HG02970 (cell line): ENCODE measurements at regions not wholly inside any gene's neighbourhood (a gene's known extent, or its start where the extent isn't known, plus 50 kb on each side); places are given as distances from the start of the nearest gene placed in this dataset.

Experiments used
- ATAC-seq: cut with Tn5 transposase; IDR thresholded peaks from one replicate; pipeline ENCODE4 v1.9.1; 2021; ENCODE audit warnings: mild to moderate bottlenecking, moderate library complexity, moderate number of reproducible peaks; ENCODE audit not compliant: unreplicated experiment, low FRiP score

DNA sequence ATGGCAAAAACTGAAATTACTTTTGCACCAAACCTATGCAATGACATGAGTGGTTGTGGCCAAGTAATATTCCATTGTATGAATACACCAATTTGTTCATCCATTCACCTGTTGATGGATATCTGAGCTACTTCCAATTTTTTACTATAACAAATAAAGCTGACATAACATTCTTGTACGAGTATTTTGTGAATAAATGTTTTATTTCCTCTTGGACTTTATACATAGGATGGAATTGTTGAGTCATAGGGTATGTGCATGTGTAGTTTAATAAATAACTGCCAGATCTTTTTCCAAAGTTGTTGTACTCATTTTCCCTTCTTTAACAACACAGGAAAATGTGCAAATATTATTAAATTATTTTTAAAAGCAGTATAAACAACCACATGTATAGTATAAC, 146.1 kb upstream of the ZNF462 start:
- ATAC-seq = no peak

DNA sequence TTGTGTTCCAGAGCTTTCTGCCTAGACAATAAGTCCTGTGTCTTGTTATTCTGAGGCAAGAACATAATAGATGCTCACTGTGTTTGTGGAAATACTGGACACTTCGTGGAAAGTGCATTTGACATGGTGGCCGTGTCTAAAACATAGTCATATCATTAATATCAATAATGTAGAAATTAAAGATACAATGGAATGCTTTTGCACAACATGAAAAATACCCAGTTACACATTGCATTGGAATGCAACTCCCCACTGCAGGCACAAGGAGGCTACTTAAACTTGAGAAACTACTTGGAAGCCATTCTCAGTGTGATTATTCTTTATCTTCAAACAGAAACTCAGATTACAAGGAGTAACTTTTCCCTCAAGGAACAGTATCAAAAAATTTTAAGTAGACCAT, 145.3 kb upstream of the ZNF462 start:
- no peak for ATAC-seq

DNA sequence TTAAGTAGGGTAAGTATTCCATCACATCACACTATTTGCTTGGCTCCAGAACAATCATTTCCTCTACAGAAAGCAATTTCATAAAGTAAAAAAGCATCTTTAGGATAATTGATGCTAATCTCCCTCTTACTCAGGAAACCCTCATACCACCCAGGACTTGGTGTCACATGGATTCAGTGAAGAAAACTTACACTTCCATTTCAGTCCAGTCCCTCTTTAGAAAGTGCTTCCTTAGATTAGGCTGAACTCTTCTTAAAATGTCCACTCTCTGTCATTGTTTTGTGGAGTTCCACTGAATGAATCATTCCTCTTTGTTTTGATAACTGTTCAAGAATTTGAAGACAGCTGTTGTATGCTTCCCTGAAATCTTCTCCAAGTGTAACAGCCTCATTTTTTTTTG, 144.0 kb upstream of the ZNF462 start:
- ATAC-seq = no peak

DNA sequence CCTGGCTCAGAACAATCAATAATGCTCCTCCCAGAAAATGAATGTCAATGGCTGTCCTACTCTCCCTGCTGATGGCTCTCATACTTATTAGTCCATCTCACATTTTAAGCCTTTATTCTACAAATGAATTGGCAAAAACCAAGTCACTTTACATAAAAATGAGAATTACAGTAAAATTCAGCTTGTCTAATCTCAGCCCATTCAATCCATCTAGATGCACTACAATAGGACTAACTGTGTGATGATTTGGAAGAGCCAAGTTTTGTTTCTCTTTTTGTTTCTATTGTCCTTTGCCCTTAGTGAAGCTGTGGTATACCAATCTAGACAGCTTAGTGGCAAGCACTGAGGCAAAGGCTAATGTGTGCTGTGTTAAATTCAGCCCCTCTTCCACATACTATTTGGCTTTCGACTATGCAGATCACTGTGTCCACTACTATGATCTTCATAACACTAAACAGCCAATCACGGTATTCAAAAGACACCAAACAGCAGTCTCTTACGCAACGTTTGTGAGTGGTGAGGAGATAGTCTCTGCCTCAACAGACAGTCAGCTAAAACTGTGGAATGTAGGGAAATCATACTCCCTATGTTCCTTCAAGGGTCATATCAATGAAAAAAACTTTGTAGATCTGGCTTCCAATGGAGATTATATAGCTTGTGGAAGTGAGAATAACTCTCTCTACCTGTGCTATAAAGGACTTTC, 140.8 kb upstream of the ZNF462 start:
- ATAC-seq = no peak

DNA sequence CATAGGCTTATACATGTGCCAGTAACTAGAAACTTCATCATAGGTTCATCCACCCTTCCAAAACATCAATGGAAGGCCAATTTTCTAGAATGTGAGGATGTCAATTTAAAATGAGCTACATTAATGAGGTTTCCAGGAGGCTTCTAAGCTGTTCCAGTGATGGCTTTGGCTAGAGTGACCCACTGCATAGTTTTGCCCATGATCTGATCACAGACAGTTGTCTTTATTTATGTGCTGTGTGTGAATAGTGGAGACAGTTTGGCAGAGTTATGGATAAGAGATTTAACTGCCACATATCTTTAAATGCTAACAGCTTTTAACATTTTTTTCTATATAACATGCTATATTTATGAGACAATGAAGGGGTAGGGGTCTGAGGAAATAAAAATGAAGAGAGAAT, 139.0 kb upstream of the ZNF462 start:
- ATAC-seq = no peak

DNA sequence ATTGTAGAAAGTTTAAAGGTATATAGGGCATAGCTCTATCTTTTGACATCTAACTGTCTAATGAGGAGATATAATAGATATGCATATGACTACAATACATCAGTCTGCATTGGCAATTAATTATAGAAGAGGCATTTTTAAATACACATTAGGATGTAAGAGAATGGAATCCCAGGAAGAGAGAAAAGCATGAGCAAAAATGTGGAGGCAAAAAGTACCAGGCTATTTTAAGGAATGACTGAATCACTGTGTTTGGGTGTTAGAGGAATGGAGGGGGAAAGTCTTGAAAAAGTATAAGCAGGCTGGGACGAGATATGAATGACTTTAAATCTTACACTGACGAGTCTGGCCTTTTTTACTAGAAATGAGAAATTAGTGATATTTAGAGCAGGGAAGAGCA, 138.4 kb upstream of the ZNF462 start:
- no peak for ATAC-seq

DNA sequence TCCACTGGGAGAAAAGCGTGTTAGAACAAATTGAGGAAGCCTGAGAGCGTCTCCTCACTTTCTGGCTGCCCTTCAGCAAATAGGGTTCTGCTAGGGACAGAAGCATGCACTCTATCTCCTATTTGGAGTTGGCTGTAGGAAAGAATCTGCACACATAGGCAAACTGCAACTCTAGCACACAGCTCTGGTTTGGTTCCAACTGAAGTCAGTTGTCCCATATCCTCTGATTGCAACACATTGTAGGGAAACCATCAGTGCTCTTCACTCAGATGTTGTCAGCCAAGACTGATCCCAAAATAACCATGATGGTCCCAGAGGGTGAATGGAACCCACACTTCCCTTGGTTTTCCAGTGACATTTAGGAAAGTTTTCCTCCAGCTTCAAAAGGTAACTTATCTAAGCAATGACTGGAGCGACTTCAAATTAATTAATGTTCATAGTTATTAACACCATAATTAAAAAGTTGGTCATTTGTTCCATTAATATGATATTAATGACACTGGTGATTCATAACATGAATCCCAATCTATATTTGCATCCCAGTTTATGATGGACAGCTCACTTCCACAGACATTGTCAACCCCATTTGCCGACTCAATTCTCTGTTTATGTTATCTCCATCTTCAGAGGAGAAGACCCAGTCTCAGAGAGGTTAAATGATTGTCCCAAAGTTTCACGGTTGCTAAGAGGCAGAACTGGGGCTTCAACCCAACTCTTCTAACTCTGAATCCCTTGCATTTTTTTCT, 136.7 kb upstream of the ZNF462 start:
- ATAC-seq = no peak

DNA sequence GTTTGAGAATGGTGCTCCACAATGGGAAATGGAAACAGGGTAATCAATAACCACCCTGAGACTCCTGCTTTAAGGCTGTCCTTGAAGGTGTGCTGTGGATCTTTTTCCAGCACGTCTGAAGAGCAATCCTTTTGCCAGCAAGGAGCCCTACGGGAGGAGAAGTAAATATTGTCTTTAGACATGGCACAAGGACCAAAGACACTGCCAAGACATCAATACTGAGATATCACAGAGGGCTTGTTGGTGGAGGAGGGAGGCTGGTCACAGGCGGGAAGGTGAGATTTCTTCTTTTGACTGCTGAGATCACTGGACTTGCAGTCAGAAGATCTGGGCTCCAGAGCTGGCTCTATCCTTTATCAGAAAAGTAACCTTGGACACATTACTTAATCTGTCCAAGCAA, 135.0 kb upstream of the ZNF462 start:
- no peak for ATAC-seq

DNA sequence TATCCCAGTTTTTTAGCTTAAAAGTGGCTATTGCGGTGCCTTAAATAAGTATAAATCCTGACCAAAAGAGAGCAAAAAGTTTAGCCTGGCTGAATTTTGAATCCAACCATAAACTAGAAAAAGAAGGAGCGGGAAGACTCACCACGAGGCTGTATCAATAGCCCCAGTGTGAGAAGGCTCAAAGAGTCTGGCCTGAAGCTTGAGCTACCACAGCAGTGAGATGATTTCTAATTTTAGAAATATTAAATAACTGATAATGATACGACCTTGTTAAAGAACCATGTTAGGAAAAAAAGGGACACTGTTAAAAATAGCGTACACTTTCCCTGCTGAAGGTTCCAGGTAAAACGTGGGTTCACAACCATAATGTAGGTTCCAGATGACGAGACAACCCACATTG, 134.1 kb upstream of the ZNF462 start:
- ATAC-seq = no peak

DNA sequence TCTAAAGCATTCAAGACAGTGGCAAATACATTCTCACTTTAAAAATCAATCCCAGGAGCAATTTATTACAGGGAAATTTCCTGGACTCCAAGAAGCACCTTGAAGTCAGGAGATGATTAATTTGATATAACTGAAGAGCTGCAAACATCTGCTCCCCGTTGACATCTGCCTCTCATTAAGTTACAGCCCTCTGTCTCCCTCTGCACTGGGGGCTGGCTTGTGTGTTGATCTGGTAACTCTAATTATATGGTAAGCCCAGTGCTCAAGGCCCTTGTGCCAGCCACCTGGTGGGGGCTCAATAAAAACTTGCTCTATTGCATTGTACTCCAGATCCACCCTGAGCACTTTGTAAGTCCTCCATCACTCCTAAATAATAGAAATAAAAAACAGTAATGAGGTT, 131.1 kb upstream of the ZNF462 start:
- ATAC-seq = no peak

DNA sequence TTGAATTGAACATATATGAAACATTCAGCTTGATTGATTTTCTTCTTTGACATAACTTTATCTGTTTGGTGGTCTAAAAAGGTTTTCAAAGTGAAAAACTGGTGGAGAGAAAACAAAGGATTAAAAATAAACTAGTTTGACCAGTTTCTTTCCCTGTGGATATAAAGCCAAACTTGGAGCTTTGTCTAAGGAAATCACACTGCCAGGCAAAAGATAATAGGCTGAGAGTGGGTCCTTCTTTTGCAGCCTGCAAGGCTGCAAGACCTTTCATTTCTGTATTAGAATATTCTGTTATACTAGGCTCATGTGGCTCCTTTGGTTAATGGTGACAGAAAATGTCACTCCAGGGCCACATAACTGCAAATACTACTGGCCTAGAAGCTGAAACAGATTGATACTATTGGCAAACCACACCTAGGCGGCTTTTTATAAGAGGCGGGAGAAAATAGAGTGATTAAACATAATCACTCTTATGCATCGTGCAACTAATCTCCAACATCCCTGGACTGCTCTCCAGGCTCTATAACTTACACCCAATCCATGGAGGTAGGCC, 129.1 kb upstream of the ZNF462 start:
- no peak for ATAC-seq

DNA sequence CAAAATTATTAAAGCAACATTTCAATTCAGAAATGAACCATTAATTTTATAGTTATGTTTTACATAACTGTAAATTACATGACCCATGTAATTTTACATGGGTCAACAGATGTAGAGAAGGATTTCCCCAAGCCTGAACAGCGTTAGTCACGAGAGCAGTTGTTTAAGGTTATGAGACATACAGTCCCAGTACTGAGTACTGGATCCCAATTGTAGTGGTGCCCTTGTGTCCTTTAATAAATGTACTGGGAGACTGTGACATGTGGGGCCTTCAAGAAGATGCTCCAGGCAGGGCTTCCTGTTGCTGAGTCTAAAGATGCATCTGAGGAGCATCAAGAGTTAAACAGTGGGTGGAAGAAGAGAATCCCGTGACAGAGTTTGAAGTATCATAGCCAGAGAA, 125.5 kb upstream of the ZNF462 start:
- no peak for ATAC-seq

DNA sequence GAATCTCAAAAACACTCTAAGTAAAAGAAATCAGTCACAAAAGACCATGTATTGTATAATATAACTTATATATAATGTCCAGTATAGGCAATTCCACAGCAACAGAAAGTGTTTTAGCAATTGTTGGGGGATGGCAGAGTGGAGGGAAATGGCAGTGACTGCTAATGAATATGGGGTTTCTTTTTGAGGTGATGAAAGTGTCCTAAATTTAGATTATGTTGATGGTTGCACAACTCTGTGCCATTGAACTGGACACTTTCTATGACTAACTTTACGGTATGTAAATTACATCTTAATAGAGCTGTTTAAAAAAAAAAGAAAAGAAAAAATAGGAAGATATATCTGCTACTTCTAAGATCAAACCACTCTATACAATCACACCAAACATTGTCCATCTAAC, 124.9 kb upstream of the ZNF462 start:
- no peak for ATAC-seq

DNA sequence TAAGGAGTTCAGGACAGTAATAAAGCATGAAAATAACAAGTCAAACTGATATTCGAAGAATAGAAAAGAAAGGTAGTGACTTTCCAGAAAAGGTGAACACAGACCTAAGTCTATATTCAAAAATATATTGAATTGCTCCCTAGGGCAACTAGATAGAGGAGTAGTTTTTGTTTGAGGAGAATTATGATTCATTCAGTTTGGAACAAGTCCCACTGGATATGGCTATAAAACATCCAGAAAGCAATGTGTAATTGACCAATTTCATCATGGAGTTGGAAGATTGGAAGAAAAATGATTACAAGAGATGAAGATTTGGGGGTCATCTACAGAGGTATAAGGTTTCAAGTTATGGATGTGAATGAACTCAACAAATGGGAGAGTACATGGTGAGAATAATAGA, 117.5 kb upstream of the ZNF462 start:
- no peak for ATAC-seq

DNA sequence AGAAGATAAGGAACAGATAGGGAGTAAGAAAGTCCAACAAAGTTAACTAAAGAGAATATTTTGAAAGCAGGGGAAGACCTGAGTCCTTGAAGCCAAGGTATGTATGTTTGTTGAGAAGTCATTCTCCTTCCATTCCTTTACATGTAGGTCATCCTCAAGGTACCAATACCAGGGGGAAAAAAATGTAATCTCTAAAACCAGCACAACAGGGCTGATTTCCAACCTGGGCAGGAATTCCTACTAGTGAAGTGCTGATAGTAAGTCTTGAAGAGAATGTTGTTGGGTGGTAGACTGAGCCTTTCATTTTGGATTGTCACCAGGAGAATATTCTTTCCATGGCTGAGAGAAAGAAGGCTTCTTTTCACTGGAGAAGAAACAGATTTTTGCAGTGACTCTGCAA, 117.1 kb upstream of the ZNF462 start:
- no peak for ATAC-seq

DNA sequence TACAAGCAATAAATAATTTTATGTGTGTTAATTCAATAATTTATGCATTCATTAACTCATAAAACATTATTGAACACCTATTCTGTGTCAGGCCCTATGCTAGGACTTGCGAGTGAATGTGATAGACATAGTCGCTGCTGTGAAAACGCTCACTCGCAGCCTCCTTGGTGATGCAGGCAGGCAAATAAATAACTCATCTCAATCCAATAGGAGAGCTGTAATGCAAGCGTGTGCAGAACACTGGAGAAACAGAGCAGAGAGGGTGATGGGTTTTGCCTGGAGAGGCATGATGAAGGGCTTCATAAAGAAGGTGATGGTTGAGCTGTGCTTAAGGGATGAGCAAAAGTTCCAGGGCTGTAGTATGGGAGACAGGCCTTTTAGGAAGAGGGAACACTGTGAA, 111.3 kb upstream of the ZNF462 start:
- ATAC-seq = no peak

DNA sequence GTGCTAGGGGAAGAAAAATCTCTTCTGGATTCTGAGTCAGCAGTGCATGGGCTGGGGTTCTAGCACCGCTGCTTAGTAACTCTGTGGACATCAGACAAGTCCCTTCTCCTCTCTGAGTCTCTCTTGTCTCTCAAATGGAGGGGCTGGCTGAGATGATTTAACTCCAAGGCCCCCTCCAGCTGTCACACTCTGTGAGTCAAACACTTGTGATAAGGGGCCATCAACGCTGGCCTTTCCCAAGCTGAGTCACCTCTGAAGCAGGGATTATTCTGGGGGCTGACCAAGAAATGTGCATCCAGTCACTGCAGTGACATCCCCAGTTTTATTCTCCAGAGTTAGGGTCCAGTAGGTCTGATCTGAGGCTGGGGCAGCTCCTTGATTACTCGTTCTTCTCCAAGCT, 110.4 kb upstream of the ZNF462 start:
- no peak for ATAC-seq

DNA sequence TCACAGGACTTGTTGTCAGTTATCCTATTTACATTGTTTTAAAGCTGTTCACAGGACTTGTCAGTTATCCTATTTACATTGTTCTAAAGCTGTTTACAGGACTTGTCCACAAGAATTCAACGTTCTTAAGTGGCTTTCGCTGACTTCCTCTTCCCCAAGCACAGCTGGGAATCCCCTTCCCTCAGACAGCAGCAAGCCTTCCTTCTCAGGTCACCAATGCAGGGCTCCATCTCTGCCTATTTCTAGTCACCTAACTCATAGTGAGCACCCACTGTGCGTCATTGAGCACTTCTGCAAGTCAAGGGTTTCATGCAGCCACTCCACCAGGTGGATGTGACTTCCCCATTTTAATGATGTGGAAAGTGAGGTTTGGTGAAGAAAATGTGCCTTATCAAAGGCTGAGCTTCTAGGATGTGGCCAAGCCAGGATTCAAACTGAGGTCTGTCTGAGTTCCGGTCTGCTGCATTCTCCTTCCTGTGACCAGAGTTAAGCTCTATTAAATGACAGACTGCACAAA, 109.8 kb upstream of the ZNF462 start:
- ATAC-seq = peak; percentile 44

DNA sequence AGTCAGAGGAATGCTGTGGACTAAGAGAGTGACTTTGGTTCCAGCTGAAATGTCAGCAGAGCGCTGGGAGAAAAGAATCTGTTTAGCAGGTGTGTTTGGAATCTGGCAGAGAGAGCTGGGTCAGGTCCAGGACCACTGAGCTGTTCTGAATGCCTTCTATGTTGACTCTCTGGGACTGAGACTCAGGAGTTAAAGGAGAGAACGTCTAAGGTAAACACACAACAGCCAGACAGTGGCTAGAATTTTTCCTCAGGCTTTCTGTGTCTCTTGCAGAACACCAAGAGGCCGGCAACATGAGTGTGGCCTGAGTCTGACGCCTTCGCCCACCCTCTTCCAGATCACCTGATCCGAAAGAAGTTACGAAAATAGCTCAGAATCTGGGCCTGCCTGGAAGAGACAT, 107.2 kb upstream of the ZNF462 start:
- ATAC-seq = no peak

DNA sequence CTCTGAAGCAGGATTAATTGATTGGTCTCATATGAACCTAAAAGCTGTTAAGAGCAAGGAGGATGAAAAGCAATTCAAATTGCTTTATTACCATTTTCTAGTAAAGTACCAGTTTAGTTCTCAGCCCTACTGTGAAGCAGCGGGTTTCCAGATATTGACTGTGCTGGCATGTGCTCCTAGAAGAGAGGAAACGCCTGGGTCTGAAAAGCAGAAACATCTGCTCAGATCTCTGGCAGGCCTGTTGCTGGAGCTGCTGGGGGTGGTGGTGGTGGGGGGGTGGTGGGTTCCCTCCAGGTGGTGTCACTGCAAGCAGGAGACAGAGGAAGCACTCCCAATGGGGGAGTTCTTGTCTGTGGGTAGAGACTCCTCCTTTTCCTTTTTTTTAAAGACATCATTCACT, 105.5 kb upstream of the ZNF462 start:
- no peak for ATAC-seq

DNA sequence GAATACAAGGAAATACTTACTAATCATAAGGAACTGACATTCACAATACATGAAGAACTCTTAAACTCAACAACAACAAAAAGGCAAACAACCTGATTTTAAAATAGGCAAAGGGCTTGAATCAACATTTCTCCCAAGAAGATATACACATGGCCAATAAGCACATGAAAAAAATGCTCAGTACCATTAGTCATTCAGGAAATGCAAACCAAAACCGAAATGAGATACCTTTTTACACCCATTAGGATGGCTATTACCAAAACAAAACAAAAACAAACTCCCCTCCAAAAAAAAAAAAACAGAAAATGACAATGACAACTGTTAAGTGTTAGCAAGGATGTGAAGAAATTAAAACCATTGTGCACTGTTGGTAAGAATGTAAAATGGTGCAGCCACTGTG, 104.1 kb upstream of the ZNF462 start:
- ATAC-seq = peak; percentile 74

DNA sequence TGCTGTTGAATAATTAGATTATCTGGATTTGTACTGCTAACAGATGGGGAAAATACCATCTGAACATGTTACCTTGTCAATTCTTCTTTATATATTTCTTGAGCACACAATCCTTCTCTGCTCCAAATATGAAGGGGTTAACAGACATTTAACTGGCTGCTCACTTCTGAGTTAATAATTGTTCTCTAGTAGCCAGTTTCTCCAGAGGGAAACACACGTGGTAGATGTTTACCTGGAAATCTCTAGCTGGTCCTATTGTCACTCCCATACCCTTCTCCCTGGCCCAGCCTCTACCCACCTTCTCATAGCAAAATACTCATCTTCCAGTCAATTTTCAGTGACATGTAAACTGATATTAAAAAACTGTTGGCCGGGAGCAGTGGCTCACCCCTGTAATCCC, 101.5 kb upstream of the ZNF462 start:
- no peak for ATAC-seq
